ENCODE measurements at regions not wholly inside any gene's neighbourhood (a gene's known extent, or its start where the extent isn't known, plus 50 kb on each side); places are given as distances from the start of the nearest gene placed in this dataset.

DNA sequence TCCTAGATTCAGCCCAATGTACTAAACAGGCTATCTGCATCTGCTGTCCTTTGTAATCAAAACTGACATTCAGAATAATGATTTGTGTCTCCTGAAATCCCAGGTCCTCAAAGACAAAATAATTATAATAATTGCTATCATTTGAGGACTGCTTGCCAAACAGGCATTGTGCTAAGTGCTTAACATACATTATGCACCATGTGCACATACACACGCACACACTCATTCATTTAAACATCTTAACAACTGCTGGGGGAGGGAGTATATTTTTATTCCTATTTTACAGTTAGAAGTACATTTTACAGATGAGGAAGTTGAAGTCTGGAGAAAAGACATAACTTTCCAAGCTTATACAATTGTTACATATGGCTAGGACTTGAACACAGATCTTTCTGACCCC, 308.0 kb upstream of the ZC3H12C start:
- Mint-ChIP-seq H3K36me3 (no peaks in the 10 kb centered on the region), H3K4me3 (no peak overlapping the region), H3K27ac (no peak overlapping the region), H3K27me3 (ENCODE audit: low read depth) (peaks cover 2% of the 10 kb centered on the region), H3K4me1 (peaks cover 9% of the 10 kb centered on the region), H3K9me3 (peaks cover 3% of the 10 kb centered on the region)
- TF ChIP-seq, protein P1, sequence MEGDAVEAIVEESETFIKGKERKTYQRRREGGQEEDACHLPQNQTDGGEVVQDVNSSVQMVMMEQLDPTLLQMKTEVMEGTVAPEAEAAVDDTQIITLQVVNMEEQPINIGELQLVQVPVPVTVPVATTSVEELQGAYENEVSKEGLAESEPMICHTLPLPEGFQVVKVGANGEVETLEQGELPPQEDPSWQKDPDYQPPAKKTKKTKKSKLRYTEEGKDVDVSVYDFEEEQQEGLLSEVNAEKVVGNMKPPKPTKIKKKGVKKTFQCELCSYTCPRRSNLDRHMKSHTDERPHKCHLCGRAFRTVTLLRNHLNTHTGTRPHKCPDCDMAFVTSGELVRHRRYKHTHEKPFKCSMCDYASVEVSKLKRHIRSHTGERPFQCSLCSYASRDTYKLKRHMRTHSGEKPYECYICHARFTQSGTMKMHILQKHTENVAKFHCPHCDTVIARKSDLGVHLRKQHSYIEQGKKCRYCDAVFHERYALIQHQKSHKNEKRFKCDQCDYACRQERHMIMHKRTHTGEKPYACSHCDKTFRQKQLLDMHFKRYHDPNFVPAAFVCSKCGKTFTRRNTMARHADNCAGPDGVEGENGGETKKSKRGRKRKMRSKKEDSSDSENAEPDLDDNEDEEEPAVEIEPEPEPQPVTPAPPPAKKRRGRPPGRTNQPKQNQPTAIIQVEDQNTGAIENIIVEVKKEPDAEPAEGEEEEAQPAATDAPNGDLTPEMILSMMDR (IDR thresholded peaks at IDR 0.05; ENCODE audit: unreplicated experiment): no peak
- no peak for DNase-seq (ENCODE audit: low spot score in 2 of 2, unreplicated experiment in 2 of 2)

DNA sequence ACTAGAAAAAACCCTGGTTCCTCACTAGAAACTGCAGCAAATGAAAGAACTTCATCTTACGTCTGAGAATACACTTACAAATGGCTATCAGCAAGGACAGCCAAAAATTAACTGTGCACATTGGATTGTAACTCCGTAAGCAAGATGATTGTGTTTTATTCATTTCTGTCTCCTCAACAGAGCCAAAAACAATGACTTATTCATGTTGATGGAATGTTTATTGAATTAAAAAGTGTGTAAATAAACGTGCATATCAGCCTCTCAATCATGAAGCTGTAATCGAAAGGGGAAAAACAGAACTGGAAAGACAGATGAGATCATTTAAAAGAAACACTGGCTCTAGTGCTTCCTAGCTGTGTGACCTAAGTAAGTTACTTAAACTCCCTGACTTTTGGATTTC, 307.5 kb upstream of the ZC3H12C start:
- no peak overlapping the region for H3K27ac Mint-ChIP-seq
- H3K36me3 Mint-ChIP-seq: no peaks in the 10 kb centered on the region
- TF ChIP-seq, protein P1 (IDR thresholded peaks at IDR 0.05; ENCODE audit: unreplicated experiment): no peak
- H3K27me3 Mint-ChIP-seq (ENCODE audit: low read depth): peaks cover 2% of the 10 kb centered on the region
- no peak for DNase-seq (ENCODE audit: low spot score in 2 of 2, unreplicated experiment in 2 of 2)
- H3K9me3 Mint-ChIP-seq: peaks cover 3% of the 10 kb centered on the region
- peaks cover 9% of the 10 kb centered on the region for H3K4me1 Mint-ChIP-seq
- no peak overlapping the region for H3K4me3 Mint-ChIP-seq

DNA sequence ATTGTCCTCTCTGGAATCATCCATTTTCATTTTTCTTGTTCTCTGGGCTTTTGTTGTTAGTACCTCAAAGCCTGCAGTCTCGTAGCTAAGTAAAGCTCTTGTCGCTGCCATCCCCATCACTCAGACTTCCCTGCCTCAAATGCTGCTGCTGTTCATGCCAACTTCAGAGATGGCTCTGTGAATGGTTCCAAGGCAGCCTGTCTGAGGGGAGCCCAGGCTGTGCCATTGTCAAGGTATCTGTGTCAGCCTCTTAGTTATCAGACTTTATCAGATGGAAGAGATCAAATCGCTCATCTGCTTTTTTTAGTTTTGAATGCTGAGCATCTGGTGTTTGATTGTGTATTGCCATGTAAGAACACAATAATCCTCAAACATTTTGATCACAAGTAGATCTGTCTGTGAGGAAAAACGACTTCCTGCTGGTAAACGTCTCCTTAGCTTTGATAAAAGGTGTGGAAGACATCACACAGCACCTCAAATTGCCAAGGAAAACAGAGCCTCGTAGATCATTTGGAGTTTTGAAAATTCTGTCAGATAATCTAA, 304.2 kb upstream of the ZC3H12C start:
- H3K36me3 Mint-ChIP-seq: no peaks in the 10 kb centered on the region
- H3K4me1 Mint-ChIP-seq: peaks cover 9% of the 10 kb centered on the region
- no peak for DNase-seq (ENCODE audit: low spot score in 2 of 2, unreplicated experiment in 2 of 2)
- peaks cover 4% of the 10 kb centered on the region for H3K9me3 Mint-ChIP-seq
- TF ChIP-seq, protein P1 (IDR thresholded peaks at IDR 0.05; ENCODE audit: unreplicated experiment): no peak
- no peak overlapping the region for H3K27ac Mint-ChIP-seq
- no peaks in the 10 kb centered on the region for H3K27me3 Mint-ChIP-seq (ENCODE audit: low read depth)
- H3K4me3 Mint-ChIP-seq: no peak overlapping the region

DNA sequence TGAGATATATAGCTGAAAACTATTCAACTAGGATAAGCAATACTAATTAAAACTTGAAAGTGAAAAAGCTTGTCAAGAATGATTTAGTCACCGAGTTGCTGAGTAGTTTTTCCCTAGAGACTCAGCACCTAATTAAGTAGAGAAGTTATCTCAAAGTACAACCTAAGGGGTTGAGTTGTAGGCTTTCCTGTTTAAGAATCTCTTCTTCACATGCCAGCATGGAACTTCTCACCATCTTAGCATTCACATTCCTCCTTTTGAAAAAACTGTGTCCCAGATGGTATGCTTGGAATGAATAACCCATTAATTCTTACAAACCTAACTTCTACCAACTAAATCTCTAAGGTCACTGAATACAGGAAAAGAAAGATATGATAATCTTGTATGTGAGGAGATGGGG, 303.3 kb upstream of the ZC3H12C start:
- H3K36me3 Mint-ChIP-seq: no peaks in the 10 kb centered on the region
- no peak overlapping the region for H3K27ac Mint-ChIP-seq
- peaks cover 9% of the 10 kb centered on the region for H3K4me1 Mint-ChIP-seq
- no peak overlapping the region for H3K4me3 Mint-ChIP-seq
- no peaks in the 10 kb centered on the region for H3K27me3 Mint-ChIP-seq (ENCODE audit: low read depth)
- H3K9me3 Mint-ChIP-seq: peaks cover 11% of the 10 kb centered on the region
- TF ChIP-seq, protein P1 (IDR thresholded peaks at IDR 0.05; ENCODE audit: unreplicated experiment): no peak
- no peak for DNase-seq (ENCODE audit: low spot score in 2 of 2, unreplicated experiment in 2 of 2)

DNA sequence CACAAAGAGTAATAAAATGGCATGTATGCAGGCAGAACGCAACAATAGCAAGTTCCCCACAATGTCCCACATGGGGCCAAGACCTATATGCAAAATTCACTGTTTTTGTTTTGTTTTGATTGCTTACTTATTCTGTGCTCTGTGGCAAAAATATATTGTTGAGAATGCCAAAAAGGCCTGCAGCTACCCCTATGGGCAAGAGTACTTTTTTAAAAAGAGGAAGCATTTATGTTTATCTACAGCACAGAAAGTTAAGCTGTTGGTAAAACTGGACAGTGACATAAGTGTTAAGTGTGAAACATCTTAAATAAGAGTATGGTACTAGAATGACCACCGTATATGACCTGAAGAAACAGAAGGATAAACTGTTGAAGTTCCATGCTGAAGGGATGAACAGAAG, 301.9 kb upstream of the ZC3H12C start:
- Mint-ChIP-seq H3K27me3 (ENCODE audit: low read depth) (no peaks in the 10 kb centered on the region), H3K27ac (no peak overlapping the region), H3K4me3 (no peak overlapping the region), H3K36me3 (no peaks in the 10 kb centered on the region), H3K4me1 (peaks cover 9% of the 10 kb centered on the region), H3K9me3 (peaks cover 17% of the 10 kb centered on the region)
- TF ChIP-seq, protein P1 (IDR thresholded peaks at IDR 0.05; ENCODE audit: unreplicated experiment): no peak
- DNase-seq (ENCODE audit: low spot score in 2 of 2, unreplicated experiment in 2 of 2): no peak

DNA sequence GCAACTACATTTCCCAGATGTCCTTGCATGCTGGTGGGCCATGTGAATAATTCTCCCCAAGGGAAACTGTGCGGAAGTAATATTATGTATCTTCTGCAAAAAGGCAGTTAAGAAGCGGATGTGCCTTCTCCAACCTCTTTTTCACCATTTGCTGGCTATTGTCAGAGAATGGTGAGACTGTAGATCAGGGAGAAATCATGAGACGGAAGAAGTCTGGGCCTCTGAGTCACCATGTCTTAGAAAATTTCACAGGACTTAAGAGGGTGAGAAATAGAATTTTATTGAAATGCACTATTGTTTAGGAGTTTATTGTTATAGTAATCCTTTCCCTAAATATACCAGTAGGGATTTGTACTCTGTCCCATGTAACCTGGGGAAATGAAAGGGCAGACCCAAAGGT, 298.7 kb upstream of the ZC3H12C start:
- H3K36me3 Mint-ChIP-seq: no peaks in the 10 kb centered on the region
- H3K27ac Mint-ChIP-seq: no peak overlapping the region
- TF ChIP-seq, protein P1 (IDR thresholded peaks at IDR 0.05; ENCODE audit: unreplicated experiment): no peak
- no peak for DNase-seq (ENCODE audit: low spot score in 2 of 2, unreplicated experiment in 2 of 2)
- H3K4me1 Mint-ChIP-seq: peaks cover 3% of the 10 kb centered on the region
- no peak overlapping the region for H3K4me3 Mint-ChIP-seq
- peaks cover 33% of the 10 kb centered on the region for H3K9me3 Mint-ChIP-seq
- no peaks in the 10 kb centered on the region for H3K27me3 Mint-ChIP-seq (ENCODE audit: low read depth)
